Right atrium auricular region (tissue), 2 donors: ENCODE measurements at regions not wholly inside any gene's neighbourhood (a gene's known extent, or its start where the extent isn't known, plus 50 kb on each side); places are given as distances from the start of the nearest gene placed in this dataset.

Experiments
- DNase-seq: peaks from one replicate; pipeline ENCODE4 v3.0.0-alpha.2; 2019; ENCODE audit warnings: low spot score
- H3K27ac ChIP-seq, 2 donors: fragments of 200-600 bp; sonication (generic); 1 replicate in 1 of 2; 2 replicates in 1 of 2; pipeline ENCODE4 v1.5.1; 2016 to 2019
- H3K27me3 ChIP-seq, 2 donors: fragments of 200-600 bp; sonication (generic); one replicate each; pipeline versions ENCODE4 v1.5.1 to v1.6.0; 2017 to 2019
- H3K36me3 ChIP-seq: fragments of 200-600 bp; sonication (generic); one replicate; pipeline ENCODE4 v1.5.1; 2016
- H3K4me1 ChIP-seq, 2 donors: fragments of 200-600 bp; sonication (generic); one replicate each; pipeline versions ENCODE4 v1.5.1 to v1.6.0; 2017 to 2019
- H3K4me3 ChIP-seq, 2 donors: fragments of 200-600 bp; sonication (generic); 1 replicate in 1 of 2; 2 replicates in 1 of 2; pipeline ENCODE4 v1.5.1; 2017 to 2019; ENCODE audit warnings: mild to moderate bottlenecking in 1 of 2, moderate library complexity in 1 of 2
- H3K9me3 ChIP-seq, 2 donors: fragments of 200-600 bp; sonication (generic); one replicate each; pipeline ENCODE4 v1.5.1; 2019
- CTCF ChIP-seq, 2 donors: fragments of 200-600 bp; sonication (generic); IDR thresholded peaks; one replicate each; pipeline ENCODE4 v1.5.1; 2019; ENCODE audit warnings: antibody characterized with exemption in 2 of 2

GRCh38 chr21:41673596-41674335 is 93.1 kb downstream of the RIPK4 start:
- H3K9me3 ChIP-seq = no peaks in the 10 kb centered on the region
- H3K4me3 ChIP-seq = no peak overlapping the region
- TF ChIP-seq CTCF (IDR thresholded peaks at IDR 0.05) = no peak
- no peaks in the 10 kb centered on the region for H3K36me3 ChIP-seq
- H3K4me1 ChIP-seq = peaks cover 0 to 3% of the 10 kb centered on the region in 2 donors
- no peaks in the 10 kb centered on the region for H3K27me3 ChIP-seq
- DNase-seq = no peak
- no peak overlapping the region for H3K27ac ChIP-seq

- Histone ChIP-seq H3K4me3 (no peak overlapping the region), H3K4me1 (no peaks in the 10 kb centered on the region), H3K36me3 (no peaks in the 10 kb centered on the region), H3K27ac (no peak overlapping the region), H3K9me3 (no peaks in the 10 kb centered on the region), H3K27me3 (no peaks in the 10 kb centered on the region)
- TF ChIP-seq CTCF (IDR thresholded peaks at IDR 0.05) = no peak
- DNase-seq = no peak
Observed at GRCh38 chr21:41673071-41673470, 93.8 kb downstream of the RIPK4 start.

GRCh38 chr21:41672543-41672915 is 94.3 kb downstream of the RIPK4 start:
- H3K27me3 ChIP-seq = no peaks in the 10 kb centered on the region
- no peaks in the 10 kb centered on the region for H3K9me3 ChIP-seq
- H3K4me1 ChIP-seq = no peaks in the 10 kb centered on the region
- no peak for TF ChIP-seq CTCF (IDR thresholded peaks at IDR 0.05)
- H3K4me3 ChIP-seq = no peak overlapping the region
- H3K36me3 ChIP-seq = no peaks in the 10 kb centered on the region
- DNase-seq = no peak
- H3K27ac ChIP-seq = no peak overlapping the region

GRCh38 chr21:41671859-41672542 is 94.9 kb downstream of the RIPK4 start:
- Histone ChIP-seq H3K36me3 (no peaks in the 10 kb centered on the region), H3K9me3 (no peaks in the 10 kb centered on the region), H3K27ac (no peak overlapping the region), H3K4me3 (no peak overlapping the region), H3K27me3 (no peaks in the 10 kb centered on the region), H3K4me1 (no peaks in the 10 kb centered on the region)
- DNase-seq = no peak
- TF ChIP-seq CTCF (IDR thresholded peaks at IDR 0.05) = no peak

GRCh38 chr21:41671212-41671762 is 95.6 kb downstream of the RIPK4 start:
- Histone ChIP-seq H3K4me1 (no peaks in the 10 kb centered on the region), H3K27me3 (no peaks in the 10 kb centered on the region), H3K9me3 (no peaks in the 10 kb centered on the region), H3K4me3 (no peak overlapping the region), H3K36me3 (no peaks in the 10 kb centered on the region), H3K27ac (no peak overlapping the region)
- TF ChIP-seq CTCF (IDR thresholded peaks at IDR 0.05) = no peak
- no peak for DNase-seq
